ENCODE measurements at regions not wholly inside any gene's neighbourhood (a gene's known extent, or its start where the extent isn't known, plus 50 kb on each side); places are given as distances from the start of the nearest gene placed in this dataset.

DNA sequence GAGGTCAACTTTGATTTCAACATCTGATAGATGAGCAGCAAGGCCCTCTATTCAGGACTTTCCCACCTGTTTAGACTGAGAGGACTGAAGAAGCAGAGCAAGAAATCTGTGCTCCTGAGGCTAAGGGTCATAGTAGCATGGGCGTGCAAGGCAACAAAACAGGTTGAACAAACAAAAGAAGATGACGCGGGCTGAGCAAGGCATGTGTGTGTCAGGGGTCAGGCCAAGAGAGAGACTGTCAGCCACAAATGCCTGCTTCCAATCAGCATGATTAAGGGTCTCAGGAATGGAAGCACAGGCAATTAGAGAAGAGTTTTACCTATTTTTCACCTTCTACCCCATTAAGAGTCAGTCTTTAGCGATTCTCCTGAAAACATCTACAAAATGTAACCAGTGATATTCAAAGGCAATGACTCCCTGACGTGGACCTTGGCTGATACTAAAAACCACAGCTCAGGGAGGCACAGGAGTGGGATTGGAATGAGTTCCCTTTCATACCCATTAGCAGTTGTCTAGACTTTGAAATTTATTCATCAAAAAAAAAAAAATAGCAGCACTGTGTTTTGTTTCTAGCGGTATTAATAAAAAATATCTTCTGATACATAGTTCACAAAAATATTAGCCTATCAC, 81.9 kb downstream of the DYNAP start:
- TF ChIP-seq CTCF (IDR thresholded peaks at IDR 0.05; ENCODE audit: low read length) (no peak), EZH2 (IDR thresholded peaks at IDR 0.05; ENCODE audit: borderline replicate concordance, low read length) (no peak)
